Fibroblast of skin of right quadriceps (primary cell): ENCODE measurements at regions not wholly inside any gene's neighbourhood (a gene's known extent, or its start where the extent isn't known, plus 50 kb on each side); places are given as distances from the start of the nearest gene placed in this dataset.

ENCODE experiments used
- DNase-seq: peaks from one replicate; pipeline ENCODE4 v3.0.0-alpha.2; 2013

GRCh38 chr12:77619425-77619824 lies 211.3 kb upstream of the NAV3 start:
- DNase-seq = no peak

- no peak for DNase-seq
These were observed 212.9 kb upstream of the NAV3 start for GRCh38 chr12:77617818-77618217.

- DNase-seq = no peak
These were observed 215.4 kb upstream of the NAV3 start for GRCh38 chr12:77615332-77615731.

GRCh38 chr12:77613411-77613810 lies 217.3 kb upstream of the NAV3 start:
- DNase-seq = no peak

GRCh38 chr12:77610446-77610845 lies 220.2 kb upstream of the NAV3 start:
- DNase-seq = peak; percentile 10

- peak; percentile 17 for DNase-seq
These were observed 221.7 kb upstream of the NAV3 start for GRCh38 chr12:77609016-77609415.

- peak; percentile 25 for DNase-seq
These were observed 222.3 kb upstream of the NAV3 start for GRCh38 chr12:77608271-77608824.

- no peak for DNase-seq
These were observed 224.3 kb upstream of the NAV3 start for GRCh38 chr12:77606348-77606747.

- no peak for DNase-seq
These were observed 226.7 kb upstream of the NAV3 start for GRCh38 chr12:77603946-77604345.

GRCh38 chr12:77601069-77601468 lies 229.6 kb upstream of the NAV3 start:
- DNase-seq = no peak

GRCh38 chr12:77600468-77600843 lies 230.2 kb upstream of the NAV3 start:
- DNase-seq = no peak

GRCh38 chr12:77599782-77600467 lies 230.8 kb upstream of the NAV3 start:
- no peak for DNase-seq

GRCh38 chr12:77594366-77594765 lies 236.3 kb upstream of the NAV3 start:
- DNase-seq = peak; percentile 7

GRCh38 chr12:77592836-77593235 lies 237.9 kb upstream of the NAV3 start:
- no peak for DNase-seq

- no peak for DNase-seq
These were observed 238.5 kb upstream of the NAV3 start for GRCh38 chr12:77591959-77592743.

- no peak for DNase-seq
These were observed 240.4 kb upstream of the NAV3 start for GRCh38 chr12:77590306-77590705.

GRCh38 chr12:77584860-77585259 lies 245.8 kb upstream of the NAV3 start:
- no peak for DNase-seq

GRCh38 chr12:77578466-77579220 lies 252.1 kb upstream of the NAV3 start:
- peak; percentile 67 for DNase-seq

- DNase-seq = peak; percentile 55
These were observed 252.9 kb upstream of the NAV3 start for GRCh38 chr12:77577791-77578190.

GRCh38 chr12:77575376-77575919 lies 255.2 kb upstream of the NAV3 start:
- peak; percentile 23 for DNase-seq

- no peak for DNase-seq
These were observed 258.3 kb upstream of the NAV3 start for GRCh38 chr12:77572371-77572770.

- DNase-seq = no peak
These were observed 258.9 kb upstream of the NAV3 start for GRCh38 chr12:77571768-77572167.

- DNase-seq = no peak
These were observed 259.6 kb upstream of the NAV3 start for GRCh38 chr12:77571127-77571526.
